K562 (cell line): ENCODE measurements at regions not wholly inside any gene's neighbourhood (a gene's known extent, or its start where the extent isn't known, plus 50 kb on each side); places are given as distances from the start of the nearest gene placed in this dataset.

Experiments
- ATAC-seq: fragments of 200-7000 bp; cut with Tn5 transposase; 3 replicates; pipeline ENCODE4 v1.9.1; 2020; ENCODE audit warnings: moderate library complexity
- BruUV-seq: library from RNA; stranded (reverse); fragments of 400-500 nt; replicated peaks from 2 replicates; lab custom pipeline; 2021; lab: Mats Ljungman, UMichigan
- CTCF ChIA-PET: fragments of 300-600 bp; formaldehyde crosslinking; extraction: SDS; loops from one replicate; lab custom pipeline; 2021; ENCODE audit warnings: low intra/inter-chr PET ratio; lab: Yijun Ruan, JAX
- POLR2A ChIA-PET: fragments of 300-600, 350-650 bp; sonication (Branson Sonifier 250); formaldehyde crosslinking; extraction: SDS; loops from one replicate; lab custom pipeline; 2021; ENCODE audit warnings: antibody characterized with exemption, inconsistent platforms; lab: Yijun Ruan, JAX
- DNase-seq, 4 experiments: peaks; one replicate each; pipeline versions ENCODE4 v3.0.0 to v3.0.0-alpha.2; 2011 to 2018; ENCODE audit warnings: low spot score in 3 of 4, mixed read lengths in 3 of 4; ENCODE audit errors: extremely low read depth in 1 of 4
- FAIRE-seq: peaks from 2 replicates; lab custom pipeline; 2011; peaks lifted over from hg19 to GRCh38; lab: Jason Lieb, UNC
- H2AFZ ChIP-seq: 2 replicates; pipeline ENCODE4 v1.6.0; 2011; ENCODE audit warnings: low read depth, low read length, control low read depth, inconsistent platforms
- H3K27ac ChIP-seq: fragments of 200-600 bp; 3 replicates; pipeline ENCODE4 v1.8.0; 2011; ENCODE audit warnings: low read depth, mild to moderate bottlenecking, control low read depth, inconsistent platforms, low read length, moderate library complexity, mixed read lengths; ENCODE audit errors: extremely low read depth
- H3K27me3 ChIP-seq, 2 experiments: fragments of 300-600 bp in 1 of 2; 2 replicates in 1 of 2; 3 replicates in 1 of 2; pipeline versions ENCODE4 v1.6.0 to v1.8.0; 2011; ENCODE audit warnings: inconsistent platforms in 2 of 2, low read length in 2 of 2, mild to moderate bottlenecking in 1 of 2, mixed read lengths in 1 of 2, moderate library complexity in 1 of 2; ENCODE audit not compliant: control insufficient read depth in 2 of 2, insufficient read depth in 2 of 2
- H3K36me3 ChIP-seq: fragments of 300-600 bp; 3 replicates; pipeline ENCODE4 v1.8.0; 2011; ENCODE audit warnings: mild to moderate bottlenecking, low read length, inconsistent platforms; ENCODE audit not compliant: control insufficient read depth, insufficient read depth
- H3K4me1 ChIP-seq, 2 experiments: fragments of 200-600 bp in 1 of 2; replicated peaks in 1 of 2; 2 replicates in 1 of 2; 3 replicates in 1 of 2; pipeline versions ENCODE4 v1.5.1 to v1.8.0; 2011; ENCODE audit warnings: inconsistent platforms in 2 of 2, low read length in 2 of 2, mild to moderate bottlenecking in 1 of 2, mixed read lengths in 1 of 2, moderate library complexity in 1 of 2; ENCODE audit not compliant: control insufficient read depth in 2 of 2, insufficient read depth in 2 of 2
- H3K4me2 ChIP-seq: 2 replicates; pipeline ENCODE4 v1.6.1; 2011; ENCODE audit warnings: low read length, control low read depth, inconsistent platforms, mixed read lengths; ENCODE audit not compliant: insufficient read depth
- H3K4me3 ChIP-seq: fragments of 200-600 bp; sonication (generic), shearing (Covaris generic); 2 replicates; pipeline ENCODE4 v1.5.1; 2016; ENCODE audit warnings: control low read depth, inconsistent platforms
- H3K79me2 ChIP-seq: fragments of 200-600 bp; 3 replicates; pipeline ENCODE4 v1.8.0; 2011; ENCODE audit warnings: low read length, inconsistent platforms; ENCODE audit not compliant: control insufficient read depth, insufficient read depth
- H3K9ac ChIP-seq, 2 experiments: 2 replicates each; pipeline versions ENCODE4 v1.6.0 to v1.6.1; 2011; ENCODE audit warnings: low read depth in 2 of 2, low read length in 2 of 2, control low read depth in 1 of 2, inconsistent platforms in 1 of 2, mild to moderate bottlenecking in 1 of 2, mixed read lengths in 1 of 2; ENCODE audit not compliant: insufficient read depth in 1 of 2
- H3K9me1 ChIP-seq: one replicate; pipeline ENCODE4 v1.6.0; 2011; ENCODE audit warnings: inconsistent platforms, mild to moderate bottlenecking, low read length, moderate library complexity; ENCODE audit not compliant: control insufficient read depth, insufficient read depth
- H3K9me3 ChIP-seq: replicated peaks from 2 replicates; pipeline ENCODE4 v1.5.1; 2011; ENCODE audit warnings: low read depth, low read length, inconsistent platforms; ENCODE audit not compliant: control insufficient read depth, insufficient read depth
- H4K20me1 ChIP-seq: replicated peaks from 2 replicates; pipeline ENCODE4 v1.6.1; 2011; ENCODE audit warnings: low read length, inconsistent platforms, mixed read lengths; ENCODE audit not compliant: control insufficient read depth, insufficient read depth
- DPF2 ChIP-seq: fragments of 450-650 bp; IDR thresholded peaks from 2 replicates; pipeline ENCODE4 v1.6.1; 2016
- HMG20A ChIP-seq: fragments of 450-650 bp; formaldehyde crosslinking; conservative IDR thresholded peaks from 2 replicates; pipeline ENCODE4 v1.4.0; 2020; ENCODE audit warnings: mild to moderate bottlenecking, mixed read lengths
- HMG20B ChIP-seq: fragments of 250-450 bp; sonication (Bioruptor Pico); IDR thresholded peaks from 2 replicates; pipeline ENCODE4 v1.5.0; 2021; ENCODE audit warnings: mild to moderate bottlenecking
- RBM39 ChIP-seq: fragments of 200-400 bp; formaldehyde crosslinking; optimal IDR thresholded peaks from 2 replicates; pipeline ENCODE3; 2018; ENCODE audit warnings: low read depth, low read length
- SIN3A ChIP-seq, 2 experiments: fragments of 150-350 bp in 1 of 2; IDR thresholded peaks; 2 replicates each; pipeline ENCODE4 v1.6.1; 2011 to 2016; ENCODE audit warnings: borderline replicate concordance in 2 of 2, low read depth in 2 of 2, low read length in 2 of 2, mild to moderate bottlenecking in 2 of 2, moderate library complexity in 2 of 2; ENCODE audit not compliant: control insufficient read depth in 1 of 2
- TAF1 ChIP-seq: IDR thresholded peaks from 2 replicates; pipeline ENCODE4 v1.6.1; 2011; ENCODE audit warnings: mild to moderate bottlenecking, low read length, moderate library complexity; ENCODE audit not compliant: insufficient read depth, control insufficient read depth, severe bottlenecking; ENCODE audit errors: extremely low read depth
- TAL1 ChIP-seq: fragments of 450-650 bp; IDR thresholded peaks from 2 replicates; pipeline ENCODE4 v1.6.1; 2016; ENCODE audit warnings: mild to moderate bottlenecking
- WGBS: fragments of 100-300 bp; shearing (Covaris generic); methylation state at CpG from one replicate; pipeline ENCODE4 v1.1.6; 2016; ENCODE audit warnings: low coverage, mixed read lengths; ENCODE audit not compliant: insufficient coverage; ENCODE audit errors: missing lambda C conversion rate; 5-methylcytosine and 5-hydroxymethylcytosine counted together
- in situ Hi-C: fragments of 300-500 bp; cut with MboI; formaldehyde crosslinking; loops from 4 replicates; pipeline ENCODE4 v1.15.0; 2018; ENCODE audit warnings: inconsistent platforms, mixed read lengths
- intact Hi-C: fragments of 100-400 bp; cut with micrococcal nuclease; formaldehyde crosslinking; loops from 2 replicates; pipeline ENCODE4 v1.14.2; 2022
- TF ChIP-seq, protein P1 (sequence below), 2 experiments: fragments of 450-650 bp in 1 of 2; sonication (generic) in 1 of 2; formaldehyde crosslinking in 1 of 2; IDR thresholded peaks in 1 of 2; conservative IDR thresholded peaks in 1 of 2; 2 replicates each; pipeline versions ENCODE4 v1.6.1 to v1.8.1; 2016 to 2023; ENCODE audit warnings: mild to moderate bottlenecking in 2 of 2, moderate library complexity in 2 of 2, inconsistent platforms in 1 of 2, missing genetic modification reagents in 1 of 2
- TF ChIP-seq, protein P2 (sequence below), 2 experiments: fragments of 150-350 bp in 1 of 2; IDR thresholded peaks; 2 replicates each; pipeline ENCODE4 v1.6.1; 2012 to 2016; ENCODE audit warnings: low read depth in 2 of 2, low read length in 2 of 2, mild to moderate bottlenecking in 1 of 2, moderate library complexity in 1 of 2
- TF ChIP-seq, protein P3 (sequence below), 3 experiments: fragments of 200-800 bp in 1 of 3; sonication (Bioruptor generic) in 1 of 3; sonication (generic) in 1 of 3; formaldehyde crosslinking in 1 of 3; IDR thresholded peaks; 2 replicates each; pipeline versions ENCODE4 v1.6.1 to v1.8.0; 2016 to 2022; ENCODE audit warnings: mild to moderate bottlenecking in 2 of 3, missing compliant biosample characterization in 2 of 3, missing genetic modification characterization in 2 of 3, missing genetic modification reagents in 1 of 3
- TF ChIP-seq, protein P4 (sequence below): sonication (generic); formaldehyde crosslinking; IDR thresholded peaks from 2 replicates; pipeline ENCODE4 v1.8.0; 2023; ENCODE audit warnings: mild to moderate bottlenecking, missing genetic modification reagents

DNA sequence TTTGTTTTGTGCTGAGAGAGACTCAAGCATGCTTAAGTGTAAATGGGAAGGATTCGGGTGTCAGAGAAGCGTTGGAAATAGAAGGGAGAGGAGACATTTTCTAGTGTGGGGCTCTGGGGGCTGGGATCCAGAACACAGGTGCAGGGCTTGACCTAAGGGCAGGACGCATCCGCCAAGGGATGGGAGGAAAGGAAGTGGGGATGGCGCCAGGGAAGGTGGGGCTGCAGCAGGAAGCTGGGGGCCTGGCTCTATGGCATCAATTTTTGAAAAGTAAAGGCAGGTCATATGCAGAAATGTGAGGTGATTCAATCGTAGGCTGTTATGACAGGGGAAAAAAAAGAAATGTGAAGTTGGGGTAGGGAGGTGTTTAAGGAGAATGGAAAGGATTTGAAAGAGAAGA, 143.2 kb upstream of the SERTAD2 start:
- no peak for DNase-seq
- Histone ChIP-seq H3K4me1 (no peaks in the 10 kb centered on the region; a peak in 1 of 5 replicates), H3K4me2 (no peak overlapping the region), H3K4me3 (no peak overlapping the region), H3K9me3 (no peaks in the 10 kb centered on the region), H4K20me1 (no peaks in the 10 kb centered on the region), H3K27me3 (peaks cover 0 to 11% of the 10 kb centered on the region in 2 experiments; a peak in 4 of 5 replicates), H3K9ac (no peak overlapping the region), H3K36me3 (no peaks in the 10 kb centered on the region), H3K27ac (no peak overlapping the region), H3K79me2 (no peaks in the 10 kb centered on the region), H2AFZ (no peak overlapping the region), H3K9me1 (no peaks in the 10 kb centered on the region)
- ATAC-seq: no peak; the same call in 2 of the 3 replicates
- 15% methylated on average over 6 of the region's 6 CpGs for WGBS
- FAIRE-seq: no peak
- ChIA-PET CTCF (no interaction called here), POLR2A (interaction anchor here (0.6 to 1.5 kb wide), 4 partner anchors 12 to 479 kb away, joined by 3 to 5 read pairs (median 3); no protein-coding TSS in a partner anchor)
- intact Hi-C loops: no loop called here
- in situ Hi-C loops: no loop called here
- no TSS peak for BruUV-seq
- TF ChIP-seq, protein P1, sequence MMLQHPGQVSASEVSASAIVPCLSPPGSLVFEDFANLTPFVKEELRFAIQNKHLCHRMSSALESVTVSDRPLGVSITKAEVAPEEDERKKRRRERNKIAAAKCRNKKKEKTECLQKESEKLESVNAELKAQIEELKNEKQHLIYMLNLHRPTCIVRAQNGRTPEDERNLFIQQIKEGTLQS (IDR thresholded peaks at IDR 0.05): no peak
- TF ChIP-seq, protein P1 (CRISPR knock-in tag; conservative IDR thresholded peaks at IDR 0.05): no peak
- TF ChIP-seq, protein P2, sequence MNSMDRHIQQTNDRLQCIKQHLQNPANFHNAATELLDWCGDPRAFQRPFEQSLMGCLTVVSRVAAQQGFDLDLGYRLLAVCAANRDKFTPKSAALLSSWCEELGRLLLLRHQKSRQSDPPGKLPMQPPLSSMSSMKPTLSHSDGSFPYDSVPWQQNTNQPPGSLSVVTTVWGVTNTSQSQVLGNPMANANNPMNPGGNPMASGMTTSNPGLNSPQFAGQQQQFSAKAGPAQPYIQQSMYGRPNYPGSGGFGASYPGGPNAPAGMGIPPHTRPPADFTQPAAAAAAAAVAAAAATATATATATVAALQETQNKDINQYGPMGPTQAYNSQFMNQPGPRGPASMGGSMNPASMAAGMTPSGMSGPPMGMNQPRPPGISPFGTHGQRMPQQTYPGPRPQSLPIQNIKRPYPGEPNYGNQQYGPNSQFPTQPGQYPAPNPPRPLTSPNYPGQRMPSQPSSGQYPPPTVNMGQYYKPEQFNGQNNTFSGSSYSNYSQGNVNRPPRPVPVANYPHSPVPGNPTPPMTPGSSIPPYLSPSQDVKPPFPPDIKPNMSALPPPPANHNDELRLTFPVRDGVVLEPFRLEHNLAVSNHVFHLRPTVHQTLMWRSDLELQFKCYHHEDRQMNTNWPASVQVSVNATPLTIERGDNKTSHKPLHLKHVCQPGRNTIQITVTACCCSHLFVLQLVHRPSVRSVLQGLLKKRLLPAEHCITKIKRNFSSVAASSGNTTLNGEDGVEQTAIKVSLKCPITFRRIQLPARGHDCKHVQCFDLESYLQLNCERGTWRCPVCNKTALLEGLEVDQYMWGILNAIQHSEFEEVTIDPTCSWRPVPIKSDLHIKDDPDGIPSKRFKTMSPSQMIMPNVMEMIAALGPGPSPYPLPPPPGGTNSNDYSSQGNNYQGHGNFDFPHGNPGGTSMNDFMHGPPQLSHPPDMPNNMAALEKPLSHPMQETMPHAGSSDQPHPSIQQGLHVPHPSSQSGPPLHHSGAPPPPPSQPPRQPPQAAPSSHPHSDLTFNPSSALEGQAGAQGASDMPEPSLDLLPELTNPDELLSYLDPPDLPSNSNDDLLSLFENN (IDR thresholded peaks at IDR 0.05; ENCODE audit: low read depth in 2 of 2, low read length in 2 of 2): no peak
- no peak for TF ChIP-seq DPF2
- no peak for TF ChIP-seq HMG20B (CRISPR knock-in tag)
- TF ChIP-seq TAL1: no peak
- TF ChIP-seq TAF1: no peak
- TF ChIP-seq HMG20A (CRISPR knock-in tag): no peak
- TF ChIP-seq, protein P3, sequence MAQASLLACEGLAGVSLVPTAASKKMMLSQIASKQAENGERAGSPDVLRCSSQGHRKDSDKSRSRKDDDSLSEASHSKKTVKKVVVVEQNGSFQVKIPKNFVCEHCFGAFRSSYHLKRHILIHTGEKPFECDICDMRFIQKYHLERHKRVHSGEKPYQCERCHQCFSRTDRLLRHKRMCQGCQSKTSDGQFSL (CRISPR knock-in tag; IDR thresholded peaks at IDR 0.05): no peak
- TF ChIP-seq, protein P3 (tag; IDR thresholded peaks at IDR 0.05): no peak
- TF ChIP-seq SIN3A (IDR thresholded peaks at IDR 0.05; ENCODE audit: borderline replicate concordance in 2 of 2, control insufficient read depth in 1 of 2, low read depth in 2 of 2, low read length in 2 of 2): no peak
- TF ChIP-seq RBM39: no peak
- TF ChIP-seq, protein P4, sequence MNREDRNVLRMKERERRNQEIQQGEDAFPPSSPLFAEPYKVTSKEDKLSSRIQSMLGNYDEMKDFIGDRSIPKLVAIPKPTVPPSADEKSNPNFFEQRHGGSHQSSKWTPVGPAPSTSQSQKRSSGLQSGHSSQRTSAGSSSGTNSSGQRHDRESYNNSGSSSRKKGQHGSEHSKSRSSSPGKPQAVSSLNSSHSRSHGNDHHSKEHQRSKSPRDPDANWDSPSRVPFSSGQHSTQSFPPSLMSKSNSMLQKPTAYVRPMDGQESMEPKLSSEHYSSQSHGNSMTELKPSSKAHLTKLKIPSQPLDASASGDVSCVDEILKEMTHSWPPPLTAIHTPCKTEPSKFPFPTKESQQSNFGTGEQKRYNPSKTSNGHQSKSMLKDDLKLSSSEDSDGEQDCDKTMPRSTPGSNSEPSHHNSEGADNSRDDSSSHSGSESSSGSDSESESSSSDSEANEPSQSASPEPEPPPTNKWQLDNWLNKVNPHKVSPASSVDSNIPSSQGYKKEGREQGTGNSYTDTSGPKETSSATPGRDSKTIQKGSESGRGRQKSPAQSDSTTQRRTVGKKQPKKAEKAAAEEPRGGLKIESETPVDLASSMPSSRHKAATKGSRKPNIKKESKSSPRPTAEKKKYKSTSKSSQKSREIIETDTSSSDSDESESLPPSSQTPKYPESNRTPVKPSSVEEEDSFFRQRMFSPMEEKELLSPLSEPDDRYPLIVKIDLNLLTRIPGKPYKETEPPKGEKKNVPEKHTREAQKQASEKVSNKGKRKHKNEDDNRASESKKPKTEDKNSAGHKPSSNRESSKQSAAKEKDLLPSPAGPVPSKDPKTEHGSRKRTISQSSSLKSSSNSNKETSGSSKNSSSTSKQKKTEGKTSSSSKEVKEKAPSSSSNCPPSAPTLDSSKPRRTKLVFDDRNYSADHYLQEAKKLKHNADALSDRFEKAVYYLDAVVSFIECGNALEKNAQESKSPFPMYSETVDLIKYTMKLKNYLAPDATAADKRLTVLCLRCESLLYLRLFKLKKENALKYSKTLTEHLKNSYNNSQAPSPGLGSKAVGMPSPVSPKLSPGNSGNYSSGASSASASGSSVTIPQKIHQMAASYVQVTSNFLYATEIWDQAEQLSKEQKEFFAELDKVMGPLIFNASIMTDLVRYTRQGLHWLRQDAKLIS (CRISPR knock-in tag): no peak
